HepG2 (cell line): ENCODE measurements at regions not wholly inside any gene's neighbourhood (a gene's known extent, or its start where the extent isn't known, plus 50 kb on each side); places are given as distances from the start of the nearest gene placed in this dataset.

Experiments used
- ATAC-seq: fragments of 200-7000 bp; cut with Tn5 transposase; 3 replicates; pipeline ENCODE4 v1.9.1; 2020; ENCODE audit warnings: mild to moderate bottlenecking, moderate library complexity
- BruUV-seq: library from RNA; stranded (reverse); fragments of 400-500 nt; replicated peaks from 2 replicates; lab custom pipeline; 2021; lab: Mats Ljungman, UMichigan
- CTCF ChIA-PET: fragments of 300-600 bp; formaldehyde crosslinking; extraction: SDS; loops from one replicate; lab custom pipeline; 2021; ENCODE audit warnings: low total read pairs, inconsistent platforms, low intra/inter-chr PET ratio; lab: Yijun Ruan, JAX
- POLR2A ChIA-PET: fragments of 350-600 bp; sonication (Branson Sonifier 250); formaldehyde crosslinking; loops from one replicate; lab custom pipeline; 2020; ENCODE audit warnings: antibody characterized with exemption, inconsistent platforms; lab: Yijun Ruan, JAX
- DNase-seq: peaks from one replicate; pipeline ENCODE4 v3.0.0-alpha.2; 2015; ENCODE audit warnings: low spot score
- FAIRE-seq: peaks from 3 replicates; lab custom pipeline; 2011; peaks lifted over from hg19 to GRCh38; lab: Jason Lieb, UNC
- H2AFZ ChIP-seq: one replicate; pipeline ENCODE4 v1.6.1; 2011; ENCODE audit warnings: low read length, inconsistent platforms
- H3K27ac ChIP-seq: fragments of 300-600 bp; 3 replicates; pipeline ENCODE4 v1.8.0; 2011; ENCODE audit warnings: mixed run types, mild to moderate bottlenecking, mixed read lengths, low read length, inconsistent platforms; ENCODE audit not compliant: insufficient read depth; ENCODE audit errors: extremely low read length
- H3K27me3 ChIP-seq, 2 experiments: fragments of 200-600 bp in 1 of 2; 2 replicates in 1 of 2; 3 replicates in 1 of 2; pipeline versions ENCODE4 v1.6.0 to v1.8.0; 2011; ENCODE audit warnings: low read length in 2 of 2, mild to moderate bottlenecking in 2 of 2, moderate library complexity in 2 of 2, inconsistent platforms in 1 of 2; ENCODE audit not compliant: insufficient read depth in 2 of 2, control insufficient read depth in 1 of 2
- H3K36me3 ChIP-seq, 2 experiments: fragments of 200-600 bp in 1 of 2; replicated peaks in 1 of 2; 2 replicates in 1 of 2; 3 replicates in 1 of 2; pipeline versions ENCODE4 v1.5.1 to v1.8.0; 2011; ENCODE audit warnings: low read length in 2 of 2, inconsistent platforms in 1 of 2; ENCODE audit not compliant: insufficient read depth in 2 of 2, control insufficient read depth in 1 of 2
- H3K4me1 ChIP-seq: 2 replicates; pipeline ENCODE4 v1.5.1; 2012; ENCODE audit warnings: low read length, inconsistent platforms; ENCODE audit not compliant: insufficient read depth
- H3K4me2 ChIP-seq: 2 replicates; pipeline ENCODE4 v1.6.0; 2011; ENCODE audit warnings: low read depth, low read length, inconsistent platforms
- H3K4me3 ChIP-seq, 3 experiments: fragments of 200-600 bp in 1 of 3; sonication (generic), shearing (Covaris generic) in 1 of 3; replicated peaks in 1 of 3; 2 replicates each; pipeline ENCODE4 v1.5.1; 2011 to 2016; ENCODE audit warnings: low read length in 3 of 3, inconsistent platforms in 2 of 3, low read depth in 2 of 3, mild to moderate bottlenecking in 2 of 3, control low read depth in 1 of 3, mixed read lengths in 1 of 3; ENCODE audit not compliant: insufficient read depth in 1 of 3
- H3K79me2 ChIP-seq: one replicate; pipeline ENCODE4 v1.6.1; 2011; ENCODE audit warnings: low read length, inconsistent platforms; ENCODE audit not compliant: insufficient read depth
- H3K9ac ChIP-seq: 2 replicates; pipeline ENCODE4 v1.6.0; 2011; ENCODE audit warnings: mild to moderate bottlenecking, low read depth, low read length, inconsistent platforms; ENCODE audit not compliant: insufficient read depth
- H3K9me3 ChIP-seq: 2 replicates; pipeline ENCODE4 v1.5.1; 2012; ENCODE audit warnings: mild to moderate bottlenecking, low read length
- H4K20me1 ChIP-seq: 2 replicates; pipeline ENCODE4 v1.6.0; 2011; ENCODE audit warnings: inconsistent platforms, mild to moderate bottlenecking, low read length, moderate library complexity; ENCODE audit not compliant: insufficient read depth
- HNRNPH1 ChIP-seq: fragments of 200-400 bp; formaldehyde crosslinking; optimal IDR thresholded peaks from 2 replicates; pipeline ENCODE3; 2017; ENCODE audit warnings: mild to moderate bottlenecking, low read depth, low read length
- NFIB ChIP-seq: sonication (generic); formaldehyde crosslinking; IDR thresholded peaks from 2 replicates; pipeline ENCODE4 v1.9.0; 2021; ENCODE audit warnings: missing genetic modification reagents, mild to moderate bottlenecking, borderline replicate concordance
- ZNF124 ChIP-seq: sonication (generic); formaldehyde crosslinking; IDR thresholded peaks from 2 replicates; pipeline ENCODE4 v1.4.0; 2020; ENCODE audit warnings: missing genetic modification reagents
- ZNF30 ChIP-seq: sonication (generic); formaldehyde crosslinking; IDR thresholded peaks from 2 replicates; pipeline ENCODE4 v1.5.0; 2020; ENCODE audit warnings: mild to moderate bottlenecking, missing genetic modification reagents
- ZNF333 ChIP-seq: sonication (generic); formaldehyde crosslinking; IDR thresholded peaks from 2 replicates; pipeline ENCODE4 v1.4.0; 2020; ENCODE audit warnings: mild to moderate bottlenecking, missing genetic modification reagents, borderline replicate concordance
- ZNF569 ChIP-seq: sonication (generic); formaldehyde crosslinking; IDR thresholded peaks from 2 replicates; pipeline ENCODE4 v1.5.0; 2020; ENCODE audit warnings: mild to moderate bottlenecking, missing genetic modification reagents, moderate library complexity, borderline replicate concordance
- ZNF83 ChIP-seq: sonication (generic); formaldehyde crosslinking; IDR thresholded peaks from 2 replicates; pipeline ENCODE4 v1.4.0; 2020; ENCODE audit warnings: missing genetic modification reagents, mild to moderate bottlenecking, borderline replicate concordance
- WGBS: methylation state at CpG from one replicate; pipeline ENCODE4 v1.1.6; 2017; ENCODE audit warnings: low lambda C conversion rate; 5-methylcytosine and 5-hydroxymethylcytosine counted together
- in situ Hi-C: cut with HindIII; loops from 2 replicates; pipeline ENCODE4 v1.10.0; 2017; ENCODE audit warnings: low pct_unique_long_range_greater_than_20kb; ENCODE audit not compliant: extremely low pct_ligation_motif_present
- intact Hi-C: fragments of 100-400 bp; cut with micrococcal nuclease; formaldehyde crosslinking; loops from one replicate; pipeline ENCODE4 v1.10.0; 2022; ENCODE audit not compliant: unreplicated experiment
- TF ChIP-seq, protein P1 (sequence below): sonication (generic); formaldehyde crosslinking; IDR thresholded peaks from 2 replicates; pipeline ENCODE4 v1.9.0; 2021; ENCODE audit warnings: missing genetic modification reagents, borderline replicate concordance
- TF ChIP-seq, protein P2 (sequence below): sonication (generic); formaldehyde crosslinking; conservative IDR thresholded peaks from 2 replicates; pipeline ENCODE4 v1.4.0; 2020; ENCODE audit warnings: mild to moderate bottlenecking, missing genetic modification reagents, moderate library complexity

DNA sequence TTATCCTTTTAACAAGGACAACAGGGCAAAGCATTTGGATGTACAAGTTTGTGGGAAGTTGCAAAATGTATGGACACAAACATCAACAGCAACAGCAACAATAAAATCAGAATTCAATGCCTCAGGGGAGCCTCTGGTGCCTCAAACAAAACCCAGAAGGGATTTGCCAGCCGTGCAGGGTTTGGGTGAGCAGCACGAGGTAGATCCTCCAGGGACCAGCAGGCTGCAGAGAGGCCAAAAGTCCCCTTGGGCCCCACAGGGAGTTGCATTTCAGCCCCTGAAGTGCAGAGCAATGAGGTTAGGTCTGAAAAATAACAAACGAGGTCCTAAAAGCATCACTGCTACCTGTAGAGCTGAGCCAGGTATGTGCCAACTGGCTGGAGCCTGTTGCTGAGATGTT, 51.7 kb upstream of the CPXM2 start:
- POLR2A ChIA-PET, result no interaction called here
- Histone ChIP-seq H2AFZ (no peak overlapping the region), H3K4me3 (no peak overlapping the region), H3K4me2 (no peak overlapping the region), H3K36me3 (no peaks in the 10 kb centered on the region), H3K4me1 (no peaks in the 10 kb centered on the region), H4K20me1 (no peaks in the 10 kb centered on the region), H3K27ac (no peak overlapping the region), H3K27me3 (peaks cover 1 to 25% of the 10 kb centered on the region in 2 experiments; a peak in 3 of 5 replicates), H3K9me3 (no peaks in the 10 kb centered on the region), H3K9ac (no peak overlapping the region), H3K79me2 (no peaks in the 10 kb centered on the region)
- FAIRE-seq, result no peak
- ATAC-seq, result no peak
- no peak for DNase-seq
- no peak for TF ChIP-seq HNRNPH1
- TF ChIP-seq, protein P1, sequence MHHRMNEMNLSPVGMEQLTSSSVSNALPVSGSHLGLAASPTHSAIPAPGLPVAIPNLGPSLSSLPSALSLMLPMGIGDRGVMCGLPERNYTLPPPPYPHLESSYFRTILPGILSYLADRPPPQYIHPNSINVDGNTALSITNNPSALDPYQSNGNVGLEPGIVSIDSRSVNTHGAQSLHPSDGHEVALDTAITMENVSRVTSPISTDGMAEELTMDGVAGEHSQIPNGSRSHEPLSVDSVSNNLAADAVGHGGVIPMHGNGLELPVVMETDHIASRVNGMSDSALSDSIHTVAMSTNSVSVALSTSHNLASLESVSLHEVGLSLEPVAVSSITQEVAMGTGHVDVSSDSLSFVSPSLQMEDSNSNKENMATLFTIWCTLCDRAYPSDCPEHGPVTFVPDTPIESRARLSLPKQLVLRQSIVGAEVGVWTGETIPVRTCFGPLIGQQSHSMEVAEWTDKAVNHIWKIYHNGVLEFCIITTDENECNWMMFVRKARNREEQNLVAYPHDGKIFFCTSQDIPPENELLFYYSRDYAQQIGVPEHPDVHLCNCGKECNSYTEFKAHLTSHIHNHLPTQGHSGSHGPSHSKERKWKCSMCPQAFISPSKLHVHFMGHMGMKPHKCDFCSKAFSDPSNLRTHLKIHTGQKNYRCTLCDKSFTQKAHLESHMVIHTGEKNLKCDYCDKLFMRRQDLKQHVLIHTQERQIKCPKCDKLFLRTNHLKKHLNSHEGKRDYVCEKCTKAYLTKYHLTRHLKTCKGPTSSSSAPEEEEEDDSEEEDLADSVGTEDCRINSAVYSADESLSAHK (CRISPR knock-in tag), result no peak
- no peak for TF ChIP-seq ZNF333 (CRISPR knock-in tag)
- TF ChIP-seq ZNF83, result no peak
- no peak for TF ChIP-seq ZNF124 (CRISPR knock-in tag)
- no peak for TF ChIP-seq NFIB
- TF ChIP-seq, protein P2, sequence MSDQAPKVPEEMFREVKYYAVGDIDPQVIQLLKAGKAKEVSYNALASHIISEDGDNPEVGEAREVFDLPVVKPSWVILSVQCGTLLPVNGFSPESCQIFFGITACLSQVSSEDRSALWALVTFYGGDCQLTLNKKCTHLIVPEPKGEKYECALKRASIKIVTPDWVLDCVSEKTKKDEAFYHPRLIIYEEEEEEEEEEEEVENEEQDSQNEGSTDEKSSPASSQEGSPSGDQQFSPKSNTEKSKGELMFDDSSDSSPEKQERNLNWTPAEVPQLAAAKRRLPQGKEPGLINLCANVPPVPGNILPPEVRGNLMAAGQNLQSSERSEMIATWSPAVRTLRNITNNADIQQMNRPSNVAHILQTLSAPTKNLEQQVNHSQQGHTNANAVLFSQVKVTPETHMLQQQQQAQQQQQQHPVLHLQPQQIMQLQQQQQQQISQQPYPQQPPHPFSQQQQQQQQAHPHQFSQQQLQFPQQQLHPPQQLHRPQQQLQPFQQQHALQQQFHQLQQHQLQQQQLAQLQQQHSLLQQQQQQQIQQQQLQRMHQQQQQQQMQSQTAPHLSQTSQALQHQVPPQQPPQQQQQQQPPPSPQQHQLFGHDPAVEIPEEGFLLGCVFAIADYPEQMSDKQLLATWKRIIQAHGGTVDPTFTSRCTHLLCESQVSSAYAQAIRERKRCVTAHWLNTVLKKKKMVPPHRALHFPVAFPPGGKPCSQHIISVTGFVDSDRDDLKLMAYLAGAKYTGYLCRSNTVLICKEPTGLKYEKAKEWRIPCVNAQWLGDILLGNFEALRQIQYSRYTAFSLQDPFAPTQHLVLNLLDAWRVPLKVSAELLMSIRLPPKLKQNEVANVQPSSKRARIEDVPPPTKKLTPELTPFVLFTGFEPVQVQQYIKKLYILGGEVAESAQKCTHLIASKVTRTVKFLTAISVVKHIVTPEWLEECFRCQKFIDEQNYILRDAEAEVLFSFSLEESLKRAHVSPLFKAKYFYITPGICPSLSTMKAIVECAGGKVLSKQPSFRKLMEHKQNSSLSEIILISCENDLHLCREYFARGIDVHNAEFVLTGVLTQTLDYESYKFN (CRISPR knock-in tag), result no peak
- TF ChIP-seq ZNF30 (CRISPR knock-in tag), result no peak
- TF ChIP-seq ZNF569 (CRISPR knock-in tag), result no peak
- CTCF ChIA-PET, result no interaction called here
- intact Hi-C loops (no loop called here), in situ Hi-C loops (no loop called here)
- 0% methylated on average over 1 of the region's 3 CpGs for WGBS
- no TSS peak for BruUV-seq
